ENCODE measurements at regions not wholly inside any gene's neighbourhood (a gene's known extent, or its start where the extent isn't known, plus 50 kb on each side); places are given as distances from the start of the nearest gene placed in this dataset.

GRCh38 chr4:11334887-11335286, 93.8 kb downstream of the HS3ST1 start:
- no peak overlapping the region for H3K27ac ChIP-seq
- no peaks in the 10 kb centered on the region for H3K27me3 ChIP-seq
- no peak overlapping the region for H3K4me3 ChIP-seq
- no peaks in the 10 kb centered on the region for H3K9me3 ChIP-seq
- no peak for DNase-seq (ENCODE audit: extremely low spot score in 2 of 2)
- intact Hi-C loops (cut with DNase I), result no loop called here
- no peak for TF ChIP-seq CTCF (IDR thresholded peaks at IDR 0.05)
- no peak for TF ChIP-seq POLR2AphosphoS5 (IDR thresholded peaks at IDR 0.05; ENCODE audit: insufficient read depth in 1 of 2, low read depth in 1 of 2)
- no peak for TF ChIP-seq POLR2A (IDR thresholded peaks at IDR 0.05)
- H3K36me3 ChIP-seq, result no peaks in the 10 kb centered on the region
- no peaks in the 10 kb centered on the region for H3K4me1 ChIP-seq

GRCh38 chr4:11328401-11328800, 100.3 kb downstream of the HS3ST1 start:
- Histone ChIP-seq H3K4me3 (no peak overlapping the region), H3K9me3 (no peaks in the 10 kb centered on the region), H3K27me3 (no peaks in the 10 kb centered on the region), H3K36me3 (no peaks in the 10 kb centered on the region), H3K27ac (no peak overlapping the region), H3K4me1 (no peaks in the 10 kb centered on the region)
- intact Hi-C loops (cut with DNase I), result no loop called here
- TF ChIP-seq CTCF (IDR thresholded peaks at IDR 0.05), result no peak
- TF ChIP-seq POLR2A (IDR thresholded peaks at IDR 0.05), result no peak
- no peak for TF ChIP-seq POLR2AphosphoS5 (IDR thresholded peaks at IDR 0.05; ENCODE audit: insufficient read depth in 1 of 2, low read depth in 1 of 2)
- no peak for DNase-seq (ENCODE audit: extremely low spot score in 2 of 2)

DNA sequence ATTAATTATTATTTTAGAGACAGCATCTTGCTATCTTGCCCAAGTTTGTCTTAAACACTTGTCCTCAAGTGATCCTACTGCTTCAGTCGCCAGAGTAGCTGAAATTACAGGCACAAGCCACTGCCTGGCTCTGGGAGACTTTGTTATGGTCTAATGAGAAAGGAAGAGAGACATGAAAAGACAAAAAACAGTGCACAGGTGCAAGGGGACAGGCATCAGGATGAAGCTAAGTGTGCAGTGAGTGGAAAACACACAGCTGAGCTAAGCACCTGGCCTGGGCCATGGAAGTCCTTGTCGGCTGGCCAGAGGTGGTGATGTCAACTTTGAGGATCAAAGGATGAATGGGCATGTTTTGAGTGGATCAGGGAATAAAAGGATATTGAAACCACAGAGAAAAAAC, 102.7 kb downstream of the HS3ST1 start:
- H3K4me1 ChIP-seq, result no peaks in the 10 kb centered on the region
- no peak overlapping the region for H3K27ac ChIP-seq
- no peaks in the 10 kb centered on the region for H3K9me3 ChIP-seq
- no peak for TF ChIP-seq CTCF (IDR thresholded peaks at IDR 0.05)
- TF ChIP-seq POLR2A (IDR thresholded peaks at IDR 0.05), result no peak
- TF ChIP-seq POLR2AphosphoS5 (IDR thresholded peaks at IDR 0.05; ENCODE audit: insufficient read depth in 1 of 2, low read depth in 1 of 2), result no peak
- no peak overlapping the region for H3K4me3 ChIP-seq
- no peaks in the 10 kb centered on the region for H3K36me3 ChIP-seq
- DNase-seq (ENCODE audit: extremely low spot score in 2 of 2), result no peak
- no peaks in the 10 kb centered on the region for H3K27me3 ChIP-seq
- intact Hi-C loops (cut with DNase I), result no loop called here

- TF ChIP-seq POLR2AphosphoS5 (IDR thresholded peaks at IDR 0.05; ENCODE audit: insufficient read depth in 1 of 2, low read depth in 1 of 2), result no peak
- no peak for TF ChIP-seq POLR2A (IDR thresholded peaks at IDR 0.05)
- no peak for TF ChIP-seq CTCF (IDR thresholded peaks at IDR 0.05)
- H3K27ac ChIP-seq, result no peak overlapping the region
- no peaks in the 10 kb centered on the region for H3K9me3 ChIP-seq
- no peak for DNase-seq (ENCODE audit: extremely low spot score in 2 of 2)
- no peaks in the 10 kb centered on the region for H3K36me3 ChIP-seq
- no peak overlapping the region for H3K4me3 ChIP-seq
- H3K27me3 ChIP-seq, result no peaks in the 10 kb centered on the region
- H3K4me1 ChIP-seq, result no peaks in the 10 kb centered on the region
- intact Hi-C loops (cut with DNase I), result no loop called here
Observed at GRCh38 chr4:11323771-11324170, 104.9 kb downstream of the HS3ST1 start.

DNA sequence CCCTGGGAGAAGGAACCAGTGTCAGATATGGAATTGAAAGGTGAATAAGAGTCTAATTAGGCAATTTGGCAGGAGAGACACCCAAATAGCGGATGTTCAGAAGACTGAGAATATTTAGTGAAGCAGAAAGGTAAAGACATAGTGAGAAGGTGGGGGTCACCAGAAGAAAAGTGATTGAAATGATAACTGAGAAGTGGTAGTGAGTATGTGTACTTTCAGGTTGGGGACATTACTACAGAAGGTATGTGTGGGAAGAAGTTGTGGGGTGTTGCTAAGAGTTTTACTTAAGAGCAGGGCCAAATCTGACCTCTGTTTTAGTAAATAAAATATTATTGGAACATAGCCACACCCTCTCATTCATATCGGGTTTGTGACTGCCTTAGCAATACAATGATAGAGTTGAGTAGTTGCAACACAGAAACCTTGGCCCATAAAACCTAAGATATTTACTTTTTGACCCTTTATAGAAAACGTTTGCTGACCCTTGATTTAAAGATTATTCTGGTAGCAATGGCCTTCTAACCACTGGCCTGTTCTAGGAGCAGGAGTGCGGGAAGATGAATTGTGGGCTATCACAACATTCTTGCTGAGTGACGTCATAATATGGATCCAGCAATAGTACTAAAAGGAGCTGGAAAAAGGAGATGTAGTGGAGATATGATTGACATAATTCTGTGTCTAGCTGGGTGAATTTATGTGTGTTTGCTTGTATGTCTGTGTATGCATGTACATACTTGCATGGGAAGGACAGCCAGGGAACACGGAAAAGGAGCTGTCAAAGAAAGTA, 115.3 kb downstream of the HS3ST1 start:
- Histone ChIP-seq H3K4me1 (no peaks in the 10 kb centered on the region), H3K9me3 (no peaks in the 10 kb centered on the region), H3K27ac (no peak overlapping the region), H3K27me3 (no peaks in the 10 kb centered on the region), H3K36me3 (no peaks in the 10 kb centered on the region), H3K4me3 (no peak overlapping the region)
- no peak for TF ChIP-seq CTCF (IDR thresholded peaks at IDR 0.05)
- TF ChIP-seq POLR2A (IDR thresholded peaks at IDR 0.05), result no peak
- TF ChIP-seq POLR2AphosphoS5 (IDR thresholded peaks at IDR 0.05; ENCODE audit: insufficient read depth in 1 of 2, low read depth in 1 of 2), result no peak
- DNase-seq (ENCODE audit: extremely low spot score in 2 of 2), result no peak
- intact Hi-C loops (cut with DNase I), result no loop called here
